Uterus (tissue), 2 donors: ENCODE measurements at regions not wholly inside any gene's neighbourhood (a gene's known extent, or its start where the extent isn't known, plus 50 kb on each side); places are given as distances from the start of the nearest gene placed in this dataset.

Experiments used
- POLR2A ChIP-seq, 2 donors: fragments of 450-650 bp; IDR thresholded peaks; one replicate each; pipeline ENCODE4 v1.6.1; 2016; ENCODE audit warnings: antibody characterized with exemption in 2 of 2, mild to moderate bottlenecking in 1 of 2, moderate library complexity in 1 of 2
- TF ChIP-seq, protein P1 (sequence below), 4 experiments: fragments of 200-600 bp in 2 of 4; fragments of 450-650 bp in 2 of 4; sonication (generic) in 2 of 4; IDR thresholded peaks; one replicate each; pipeline ENCODE4 v1.5.1; 2016 to 2019; ENCODE audit warnings: antibody characterized with exemption in 4 of 4, mild to moderate bottlenecking in 2 of 4, moderate library complexity in 1 of 4

GRCh38 chr7:88387368-88387767 lies 80.7 kb upstream of the STEAP4 start:
- TF ChIP-seq, protein P1, sequence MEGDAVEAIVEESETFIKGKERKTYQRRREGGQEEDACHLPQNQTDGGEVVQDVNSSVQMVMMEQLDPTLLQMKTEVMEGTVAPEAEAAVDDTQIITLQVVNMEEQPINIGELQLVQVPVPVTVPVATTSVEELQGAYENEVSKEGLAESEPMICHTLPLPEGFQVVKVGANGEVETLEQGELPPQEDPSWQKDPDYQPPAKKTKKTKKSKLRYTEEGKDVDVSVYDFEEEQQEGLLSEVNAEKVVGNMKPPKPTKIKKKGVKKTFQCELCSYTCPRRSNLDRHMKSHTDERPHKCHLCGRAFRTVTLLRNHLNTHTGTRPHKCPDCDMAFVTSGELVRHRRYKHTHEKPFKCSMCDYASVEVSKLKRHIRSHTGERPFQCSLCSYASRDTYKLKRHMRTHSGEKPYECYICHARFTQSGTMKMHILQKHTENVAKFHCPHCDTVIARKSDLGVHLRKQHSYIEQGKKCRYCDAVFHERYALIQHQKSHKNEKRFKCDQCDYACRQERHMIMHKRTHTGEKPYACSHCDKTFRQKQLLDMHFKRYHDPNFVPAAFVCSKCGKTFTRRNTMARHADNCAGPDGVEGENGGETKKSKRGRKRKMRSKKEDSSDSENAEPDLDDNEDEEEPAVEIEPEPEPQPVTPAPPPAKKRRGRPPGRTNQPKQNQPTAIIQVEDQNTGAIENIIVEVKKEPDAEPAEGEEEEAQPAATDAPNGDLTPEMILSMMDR (IDR thresholded peaks at IDR 0.05): no peak
- no peak for TF ChIP-seq POLR2A (IDR thresholded peaks at IDR 0.05)
